Hematopoietic multipotent progenitor cell treated with erythropoietin and hydrocortisone succinate and interleukin-3 and kit ligand, for 4 days (in vitro differentiated cells): ENCODE measurements at regions not wholly inside any gene's neighbourhood (a gene's known extent, or its start where the extent isn't known, plus 50 kb on each side); places are given as distances from the start of the nearest gene placed in this dataset.
"Not testable (repeated sequence)": the region's sequence is repeated elsewhere in the genome, so short reads cannot be mapped to it uniquely, and the experiment has no call there.

ENCODE experiments used
- DNase-seq: peaks from one replicate; pipeline ENCODE4 v3.0.0-alpha.2; 2015

GRCh38 chr11:28858076-28858475 is 749.9 kb downstream of the METTL15 start:
- no peak for DNase-seq

GRCh38 chr11:28849053-28849452 is 740.9 kb downstream of the METTL15 start:
- DNase-seq, result no peak

GRCh38 chr11:28842716-28843115 is 734.5 kb downstream of the METTL15 start:
- DNase-seq, result no peak

GRCh38 chr11:28838741-28839140 is 730.6 kb downstream of the METTL15 start:
- DNase-seq, result no peak

DNA sequence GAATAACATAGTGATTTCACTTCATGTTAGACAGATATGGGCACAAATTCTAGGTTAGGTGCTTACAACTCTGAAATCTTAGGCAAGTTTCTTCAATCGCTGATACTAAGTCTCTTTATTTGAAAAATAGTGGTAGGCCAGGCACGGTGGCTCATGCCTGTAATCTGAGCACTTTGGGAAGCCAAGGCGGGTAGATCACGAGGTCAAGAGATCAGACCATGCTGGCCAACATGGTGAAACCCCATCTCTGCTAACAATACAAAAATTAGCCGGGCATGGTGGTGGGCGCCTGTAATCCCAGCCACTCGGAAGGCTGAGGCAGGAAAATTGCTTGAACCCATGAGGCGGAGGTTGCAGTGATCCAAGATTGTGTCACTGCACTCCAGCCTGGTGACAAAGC is 729.4 kb downstream of the METTL15 start:
- no peak for DNase-seq

GRCh38 chr11:28836285-28837081 is 728.3 kb downstream of the METTL15 start:
- DNase-seq, result no peak

DNA sequence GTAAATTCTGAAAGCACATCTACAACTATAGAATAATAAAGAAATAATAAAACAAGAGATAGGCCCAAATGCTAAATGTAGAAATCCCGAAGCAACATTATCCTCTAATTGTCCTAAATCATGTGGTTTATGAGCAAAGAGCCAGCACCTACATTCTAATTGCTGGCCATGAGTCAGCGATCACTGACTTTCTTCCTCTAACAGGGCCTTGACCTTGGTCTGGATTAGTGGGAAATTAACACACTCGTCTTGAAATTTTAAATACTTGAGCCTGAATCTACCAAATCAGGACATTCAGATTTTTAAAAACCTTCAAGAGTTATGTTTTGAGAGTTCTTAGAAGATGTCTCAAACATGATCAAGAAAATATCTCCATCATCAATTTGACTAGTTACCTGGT is 727.6 kb downstream of the METTL15 start:
- DNase-seq, result no peak

- no peak for DNase-seq
Observed at GRCh38 chr11:28835317-28835716, 727.1 kb downstream of the METTL15 start.

- DNase-seq, result no peak
Observed at GRCh38 chr11:28834877-28835276, 726.7 kb downstream of the METTL15 start.

GRCh38 chr11:28833670-28834069 is 725.5 kb downstream of the METTL15 start:
- DNase-seq, result no peak

- DNase-seq, result no peak
Observed at GRCh38 chr11:28833169-28833568, 725.0 kb downstream of the METTL15 start.

GRCh38 chr11:28826807-28827206 is 718.6 kb downstream of the METTL15 start:
- no peak for DNase-seq

- DNase-seq, result no peak
Observed at GRCh38 chr11:28822576-28822975, 714.4 kb downstream of the METTL15 start.

GRCh38 chr11:28820296-28820989 is 712.3 kb downstream of the METTL15 start:
- DNase-seq, result no peak

- no peak for DNase-seq
Observed at GRCh38 chr11:28819741-28820140, 711.6 kb downstream of the METTL15 start.

DNA sequence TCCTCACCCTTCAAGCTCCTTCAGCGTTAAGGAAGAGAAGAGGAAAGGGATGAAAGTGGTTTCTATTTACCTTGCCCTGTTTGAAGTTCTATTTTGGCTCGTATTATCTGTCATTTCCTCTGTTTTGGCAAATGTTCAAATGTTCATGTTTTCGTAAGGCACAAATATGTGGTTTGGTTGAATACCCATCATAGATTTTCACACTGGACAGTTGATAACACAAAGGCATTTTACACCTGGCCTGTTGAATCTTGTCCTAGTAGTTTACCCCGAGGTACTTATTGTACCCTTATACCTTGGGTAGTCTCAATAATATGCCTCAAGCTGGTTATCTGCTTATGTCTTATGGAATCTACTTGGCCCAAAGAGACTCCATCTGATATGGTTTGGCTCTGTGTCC is 706.9 kb downstream of the METTL15 start:
- no peak for DNase-seq

- DNase-seq, result no peak
Observed at GRCh38 chr11:28808771-28809170, 700.6 kb downstream of the METTL15 start.

- no peak for DNase-seq
Observed at GRCh38 chr11:28799316-28799715, 691.1 kb downstream of the METTL15 start.

GRCh38 chr11:28798286-28798685 is 690.1 kb downstream of the METTL15 start:
- no peak for DNase-seq

DNA sequence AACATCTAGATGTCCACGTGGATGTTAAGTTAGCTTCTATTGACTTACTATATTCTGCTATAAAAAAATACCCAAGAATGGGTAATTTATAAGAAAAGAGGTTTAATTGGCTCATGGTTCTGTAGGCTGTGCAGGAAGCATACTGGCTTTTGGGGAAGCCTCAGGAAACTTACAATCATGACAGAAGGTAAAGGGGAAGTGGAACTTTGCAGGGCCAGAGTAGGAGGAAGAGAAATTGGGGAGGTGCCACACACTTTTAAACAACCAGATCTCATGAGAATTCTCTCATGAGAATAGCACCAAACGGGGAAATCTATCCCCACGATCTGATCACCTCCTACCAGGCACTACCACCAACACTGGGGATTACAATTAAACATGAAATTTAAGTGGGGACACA is 689.3 kb downstream of the METTL15 start:
- no peak for DNase-seq

GRCh38 chr11:28794405-28794804 is 686.2 kb downstream of the METTL15 start:
- no peak for DNase-seq

GRCh38 chr11:28793282-28793738 is 685.1 kb downstream of the METTL15 start:
- no peak for DNase-seq

GRCh38 chr11:28792856-28793255 is 684.7 kb downstream of the METTL15 start:
- no peak for DNase-seq

GRCh38 chr11:28787897-28788296 is 679.7 kb downstream of the METTL15 start:
- DNase-seq, result not testable (repeated sequence)
